GM13976 (cell line): ENCODE measurements at regions not wholly inside any gene's neighbourhood (a gene's known extent, or its start where the extent isn't known, plus 50 kb on each side); places are given as distances from the start of the nearest gene placed in this dataset.
"Not testable (repeated sequence)": the region's sequence is repeated elsewhere in the genome, so short reads cannot be mapped to it uniquely, and the experiment has no call there.

ENCODE experiments used
- DNase-seq: peaks from one replicate; pipeline ENCODE4 v3.0.0; 2012; ENCODE audit warnings: low spot score
- CTCF ChIP-seq: IDR thresholded peaks from 2 replicates; pipeline ENCODE4 v1.5.1; 2012; ENCODE audit warnings: borderline replicate concordance, mild to moderate bottlenecking; ENCODE audit not compliant: insufficient read depth; ENCODE audit errors: extremely low read depth, missing control alignments, control extremely low read depth
- in situ Hi-C: fragments of 300-500 bp; cut with MboI; formaldehyde crosslinking; loops from one replicate; pipeline ENCODE4 v1.12.0; 2022; ENCODE audit warnings: low sequenced_read_pairs, mixed read lengths, inconsistent platforms; ENCODE audit not compliant: unreplicated experiment

- DNase-seq: no peak
- no peak for TF ChIP-seq CTCF
- in situ Hi-C loops: no loop called here
Measured at GRCh38 chr6:86017236-86017635, 374.6 kb upstream of the SYNCRIP start.

- in situ Hi-C loops: no loop called here
- no peak for TF ChIP-seq CTCF
- no peak for DNase-seq
Measured at GRCh38 chr6:86016567-86016966, 373.9 kb upstream of the SYNCRIP start.

DNA sequence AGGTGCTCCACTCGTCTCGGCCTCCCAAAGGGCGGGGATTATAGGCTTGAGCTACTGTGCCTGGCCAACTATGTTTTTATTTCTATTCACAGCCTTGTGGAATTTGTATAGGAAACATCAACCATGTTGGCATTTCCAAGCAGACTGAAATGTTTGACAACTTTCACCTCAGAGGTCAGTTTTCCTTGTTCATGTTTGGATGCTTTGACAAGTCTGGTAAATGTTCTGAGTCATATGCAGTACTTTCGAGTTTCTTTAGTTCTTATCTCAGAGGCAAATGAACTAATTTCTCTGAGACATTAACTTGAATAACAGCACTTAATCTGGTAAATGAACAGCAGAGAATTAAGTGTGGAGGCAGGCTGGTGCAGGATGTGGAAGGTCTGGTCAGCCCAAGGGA lies 373.4 kb upstream of the SYNCRIP start:
- no peak for TF ChIP-seq CTCF
- DNase-seq: no peak
- in situ Hi-C loops: no loop called here

GRCh38 chr6:86012991-86013390 lies 370.3 kb upstream of the SYNCRIP start:
- DNase-seq, in situ Hi-C loops: not testable (repeated sequence)

GRCh38 chr6:86010915-86011786 lies 368.5 kb upstream of the SYNCRIP start:
- TF ChIP-seq CTCF: no peak
- in situ Hi-C loops: no loop called here
- no peak for DNase-seq

DNA sequence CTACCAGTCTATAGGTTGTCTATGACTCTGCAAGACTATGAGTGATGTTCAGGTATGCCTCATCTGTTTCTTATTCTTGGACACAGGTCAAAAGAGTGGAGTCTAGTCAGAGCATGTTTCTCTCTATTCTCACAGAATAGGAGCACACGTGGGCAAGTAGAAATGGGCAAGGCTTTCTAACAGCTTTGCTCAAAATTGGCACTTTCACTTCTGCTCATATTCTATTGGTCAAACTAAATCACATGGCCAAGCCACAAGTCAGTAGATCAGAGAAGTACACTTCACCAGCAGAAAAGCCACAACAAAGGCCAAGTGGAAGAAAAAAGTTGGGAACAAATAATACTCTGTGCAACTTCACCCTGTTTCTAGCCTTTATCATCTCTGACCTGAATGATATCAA lies 354.5 kb upstream of the SYNCRIP start:
- in situ Hi-C loops: no loop called here
- TF ChIP-seq CTCF: no peak
- DNase-seq: no peak

- TF ChIP-seq CTCF: no peak
- no peak for DNase-seq
- in situ Hi-C loops: no loop called here
Measured at GRCh38 chr6:85996034-85996375, 353.3 kb upstream of the SYNCRIP start.
